ENCODE measurements at regions not wholly inside any gene's neighbourhood (a gene's known extent, or its start where the extent isn't known, plus 50 kb on each side); places are given as distances from the start of the nearest gene placed in this dataset.

- Histone ChIP-seq H3K4me1 (ENCODE audit: insufficient read depth, low read length, poor library complexity, severe bottlenecking) (no peaks in the 10 kb centered on the region), H4K20me1 (ENCODE audit: insufficient read depth, low read length, poor library complexity, severe bottlenecking) (no peaks in the 10 kb centered on the region), H3K79me2 (ENCODE audit: insufficient read depth, low read length) (no peaks in the 10 kb centered on the region), H3K4me3 (ENCODE audit: low read length, poor library complexity, severe bottlenecking) (no peak overlapping the region), H3K9me3 (ENCODE audit: insufficient read depth, low read depth, low read length) (no peaks in the 10 kb centered on the region), H2AFZ (ENCODE audit: low read length) (no peak overlapping the region), H3K27me3 (ENCODE audit: insufficient read depth, low read length, poor library complexity, severe bottlenecking) (no peaks in the 10 kb centered on the region), H3K4me2 (ENCODE audit: low read depth, low read length, poor library complexity, severe bottlenecking) (no peak overlapping the region), H3F3A (ENCODE audit: low read depth) (no peaks in the 10 kb centered on the region), H3K36me3 (ENCODE audit: insufficient read depth, low read length) (no peaks in the 10 kb centered on the region), H3K9ac (ENCODE audit: low read depth, low read length, poor library complexity, severe bottlenecking) (no peak overlapping the region), H3K9me2 (replicated peaks; ENCODE audit: low read depth, low read length) (no peaks in the 10 kb centered on the region)
- no peak for TF ChIP-seq CTCF (conservative IDR thresholded peaks at IDR 0.05; ENCODE audit: low read length)
These were observed 233.4 kb downstream of the SOX11 start for GRCh38 chr2:5925604-5926003.

- Histone ChIP-seq H4K20me1 (ENCODE audit: insufficient read depth, low read length, poor library complexity, severe bottlenecking) (no peaks in the 10 kb centered on the region), H3K4me1 (ENCODE audit: insufficient read depth, low read length, poor library complexity, severe bottlenecking) (no peaks in the 10 kb centered on the region), H3K9me3 (ENCODE audit: insufficient read depth, low read depth, low read length) (no peaks in the 10 kb centered on the region), H3K27me3 (ENCODE audit: insufficient read depth, low read length, poor library complexity, severe bottlenecking) (no peaks in the 10 kb centered on the region), H2AFZ (ENCODE audit: low read length) (no peak overlapping the region), H3K4me3 (ENCODE audit: low read length, poor library complexity, severe bottlenecking) (no peak overlapping the region), H3K4me2 (ENCODE audit: low read depth, low read length, poor library complexity, severe bottlenecking) (no peak overlapping the region), H3K36me3 (ENCODE audit: insufficient read depth, low read length) (no peaks in the 10 kb centered on the region), H3F3A (ENCODE audit: low read depth) (no peaks in the 10 kb centered on the region), H3K9me2 (replicated peaks; ENCODE audit: low read depth, low read length) (no peaks in the 10 kb centered on the region), H3K9ac (ENCODE audit: low read depth, low read length, poor library complexity, severe bottlenecking) (no peak overlapping the region), H3K79me2 (ENCODE audit: insufficient read depth, low read length) (no peaks in the 10 kb centered on the region)
- TF ChIP-seq EZH2phosphoT487 (IDR thresholded peaks at IDR 0.05; ENCODE audit: borderline replicate concordance) (no peak), CTCF (conservative IDR thresholded peaks at IDR 0.05; ENCODE audit: low read length) (no peak)
These were observed 234.8 kb downstream of the SOX11 start for GRCh38 chr2:5926871-5927512.

- no peaks in the 10 kb centered on the region for H3K4me1 ChIP-seq (ENCODE audit: insufficient read depth, low read length, poor library complexity, severe bottlenecking)
- H3K9me3 ChIP-seq (ENCODE audit: insufficient read depth, low read depth, low read length): no peaks in the 10 kb centered on the region; the same call in 1 of the 2 replicates
- no peaks in the 10 kb centered on the region for H3K36me3 ChIP-seq (ENCODE audit: insufficient read depth, low read length)
- no peaks in the 10 kb centered on the region for H3K27me3 ChIP-seq (ENCODE audit: insufficient read depth, low read length, poor library complexity, severe bottlenecking)
- H3K79me2 ChIP-seq (ENCODE audit: insufficient read depth, low read length): no peaks in the 10 kb centered on the region
- no peak overlapping the region for H3K9ac ChIP-seq (ENCODE audit: low read depth, low read length, poor library complexity, severe bottlenecking)
- H3K4me2 ChIP-seq (ENCODE audit: low read depth, low read length, poor library complexity, severe bottlenecking): no peak overlapping the region
- H3K4me3 ChIP-seq (ENCODE audit: low read length, poor library complexity, severe bottlenecking): no peak overlapping the region
- no peaks in the 10 kb centered on the region for H4K20me1 ChIP-seq (ENCODE audit: insufficient read depth, low read length, poor library complexity, severe bottlenecking)
- H3K9me2 ChIP-seq (replicated peaks; ENCODE audit: low read depth, low read length): no peaks in the 10 kb centered on the region
- TF ChIP-seq CTCF (conservative IDR thresholded peaks at IDR 0.05; ENCODE audit: low read length) (no peak), EZH2phosphoT487 (IDR thresholded peaks at IDR 0.05; ENCODE audit: borderline replicate concordance) (no peak)
- no peaks in the 10 kb centered on the region for H3F3A ChIP-seq (ENCODE audit: low read depth)
- H2AFZ ChIP-seq (ENCODE audit: low read length): no peak overlapping the region
These were observed 240.6 kb downstream of the SOX11 start for GRCh38 chr2:5932556-5933469.

All from Loucy (cell line).